ENCODE measurements at regions not wholly inside any gene's neighbourhood (a gene's known extent, or its start where the extent isn't known, plus 50 kb on each side); places are given as distances from the start of the nearest gene placed in this dataset.

GRCh38 chr15:95292785-95293450, 1037.6 kb upstream of the NR2F2 start:
- Histone ChIP-seq H3K9ac (ENCODE audit: low read length in 2 of 2) (no peak overlapping the region), H3K4me3 (ENCODE audit: low read length in 2 of 2) (peak overlapping the region; percentile 5 to 50), H3K27me3 (ENCODE audit: control insufficient read depth in 1 of 2, insufficient read depth in 2 of 2, low read length in 2 of 2) (no peaks in the 10 kb centered on the region), H3K36me3 (ENCODE audit: control insufficient read depth in 2 of 2, insufficient read depth in 2 of 2, low read length in 2 of 2) (no peaks in the 10 kb centered on the region), H3K4me1 (ENCODE audit: control insufficient read depth, insufficient read depth, low read length) (peaks cover 18% of the 10 kb centered on the region), H3K9me3 (ENCODE audit: control insufficient read depth in 2 of 2, low read length in 2 of 2) (no peaks in the 10 kb centered on the region), H3K27ac (ENCODE audit: low read length) (no peak overlapping the region)

GRCh38 chr15:95293456-95294031, 1037.0 kb upstream of the NR2F2 start:
- H3K4me3 ChIP-seq (ENCODE audit: low read length in 2 of 2), result no peak overlapping the region
- H3K27me3 ChIP-seq (ENCODE audit: control insufficient read depth in 1 of 2, insufficient read depth in 2 of 2, low read length in 2 of 2), result no peaks in the 10 kb centered on the region
- no peak overlapping the region for H3K27ac ChIP-seq (ENCODE audit: low read length)
- H3K9ac ChIP-seq (ENCODE audit: low read length in 2 of 2), result no peak overlapping the region
- H3K9me3 ChIP-seq (ENCODE audit: control insufficient read depth in 2 of 2, low read length in 2 of 2), result no peaks in the 10 kb centered on the region
- H3K36me3 ChIP-seq (ENCODE audit: control insufficient read depth in 2 of 2, insufficient read depth in 2 of 2, low read length in 2 of 2), result no peaks in the 10 kb centered on the region
- peaks cover 18% of the 10 kb centered on the region for H3K4me1 ChIP-seq (ENCODE audit: control insufficient read depth, insufficient read depth, low read length)

GRCh38 chr15:95295363-95295762, 1035.1 kb upstream of the NR2F2 start:
- Histone ChIP-seq H3K27me3 (ENCODE audit: control insufficient read depth in 1 of 2, insufficient read depth in 2 of 2, low read length in 2 of 2) (no peaks in the 10 kb centered on the region), H3K4me3 (ENCODE audit: low read length in 2 of 2) (peak overlapping the region in 1 of 2 donors; percentile 40), H3K36me3 (ENCODE audit: control insufficient read depth in 2 of 2, insufficient read depth in 2 of 2, low read length in 2 of 2) (no peaks in the 10 kb centered on the region), H3K4me1 (ENCODE audit: control insufficient read depth, insufficient read depth, low read length) (peaks cover 18% of the 10 kb centered on the region), H3K9me3 (ENCODE audit: control insufficient read depth in 2 of 2, low read length in 2 of 2) (no peaks in the 10 kb centered on the region), H3K9ac (ENCODE audit: low read length in 2 of 2) (no peak overlapping the region), H3K27ac (ENCODE audit: low read length) (no peak overlapping the region)

GRCh38 chr15:95295896-95296625, 1034.4 kb upstream of the NR2F2 start:
- H3K36me3 ChIP-seq (ENCODE audit: control insufficient read depth in 2 of 2, insufficient read depth in 2 of 2, low read length in 2 of 2), result no peaks in the 10 kb centered on the region
- no peak overlapping the region for H3K27ac ChIP-seq (ENCODE audit: low read length)

GRCh38 chr15:95296643-95297042, 1033.9 kb upstream of the NR2F2 start:
- Histone ChIP-seq H3K9me3 (ENCODE audit: control insufficient read depth in 2 of 2, low read length in 2 of 2) (no peaks in the 10 kb centered on the region), H3K36me3 (ENCODE audit: control insufficient read depth in 2 of 2, insufficient read depth in 2 of 2, low read length in 2 of 2) (no peaks in the 10 kb centered on the region), H3K27me3 (ENCODE audit: control insufficient read depth in 1 of 2, insufficient read depth in 2 of 2, low read length in 2 of 2) (no peaks in the 10 kb centered on the region), H3K4me3 (ENCODE audit: low read length in 2 of 2) (no peak overlapping the region), H3K9ac (ENCODE audit: low read length in 2 of 2) (no peak overlapping the region), H3K27ac (ENCODE audit: low read length) (no peak overlapping the region), H3K4me1 (ENCODE audit: control insufficient read depth, insufficient read depth, low read length) (peaks cover 18% of the 10 kb centered on the region)

More at GRCh38 chr15:95295896-95296625, 1034.4 kb upstream of the NR2F2 start:
- no peaks in the 10 kb centered on the region for H3K9me3 ChIP-seq (ENCODE audit: control insufficient read depth in 2 of 2, low read length in 2 of 2)
- peaks cover 18% of the 10 kb centered on the region for H3K4me1 ChIP-seq (ENCODE audit: control insufficient read depth, insufficient read depth, low read length)
- no peaks in the 10 kb centered on the region for H3K27me3 ChIP-seq (ENCODE audit: control insufficient read depth in 1 of 2, insufficient read depth in 2 of 2, low read length in 2 of 2)
- H3K4me3 ChIP-seq (ENCODE audit: low read length in 2 of 2), result no peak overlapping the region
- no peak overlapping the region for H3K9ac ChIP-seq (ENCODE audit: low read length in 2 of 2)

- Histone ChIP-seq H3K4me3 (ENCODE audit: low read length in 2 of 2) (no peak overlapping the region), H3K4me1 (ENCODE audit: control insufficient read depth, insufficient read depth, low read length) (peaks cover 19% of the 10 kb centered on the region), H3K9ac (ENCODE audit: low read length in 2 of 2) (no peak overlapping the region), H3K9me3 (ENCODE audit: control insufficient read depth in 2 of 2, low read length in 2 of 2) (no peaks in the 10 kb centered on the region), H3K27ac (ENCODE audit: low read length) (no peak overlapping the region), H3K36me3 (ENCODE audit: control insufficient read depth in 2 of 2, insufficient read depth in 2 of 2, low read length in 2 of 2) (no peaks in the 10 kb centered on the region), H3K27me3 (ENCODE audit: control insufficient read depth in 1 of 2, insufficient read depth in 2 of 2, low read length in 2 of 2) (no peaks in the 10 kb centered on the region)
These were observed 1031.8 kb upstream of the NR2F2 start for GRCh38 chr15:95298729-95299128.

GRCh38 chr15:95300958-95301357, 1029.5 kb upstream of the NR2F2 start:
- Histone ChIP-seq H3K36me3 (ENCODE audit: control insufficient read depth in 2 of 2, insufficient read depth in 2 of 2, low read length in 2 of 2) (no peaks in the 10 kb centered on the region), H3K9me3 (ENCODE audit: control insufficient read depth in 2 of 2, low read length in 2 of 2) (no peaks in the 10 kb centered on the region), H3K27me3 (ENCODE audit: control insufficient read depth in 1 of 2, insufficient read depth in 2 of 2, low read length in 2 of 2) (no peaks in the 10 kb centered on the region), H3K9ac (ENCODE audit: low read length in 2 of 2) (no peak overlapping the region), H3K4me3 (ENCODE audit: low read length in 2 of 2) (no peak overlapping the region), H3K27ac (ENCODE audit: low read length) (no peak overlapping the region), H3K4me1 (ENCODE audit: control insufficient read depth, insufficient read depth, low read length) (peaks cover 13% of the 10 kb centered on the region)

- Histone ChIP-seq H3K4me3 (ENCODE audit: low read length in 2 of 2) (no peak overlapping the region), H3K9ac (ENCODE audit: low read length in 2 of 2) (no peak overlapping the region), H3K27ac (ENCODE audit: low read length) (no peak overlapping the region), H3K36me3 (ENCODE audit: control insufficient read depth in 2 of 2, insufficient read depth in 2 of 2, low read length in 2 of 2) (no peaks in the 10 kb centered on the region), H3K9me3 (ENCODE audit: control insufficient read depth in 2 of 2, low read length in 2 of 2) (no peaks in the 10 kb centered on the region), H3K27me3 (ENCODE audit: control insufficient read depth in 1 of 2, insufficient read depth in 2 of 2, low read length in 2 of 2) (no peaks in the 10 kb centered on the region), H3K4me1 (ENCODE audit: control insufficient read depth, insufficient read depth, low read length) (peaks cover 3% of the 10 kb centered on the region)
These were observed 1028.3 kb upstream of the NR2F2 start for GRCh38 chr15:95302206-95302605.

GRCh38 chr15:95302809-95303208, 1027.7 kb upstream of the NR2F2 start:
- Histone ChIP-seq H3K36me3 (ENCODE audit: control insufficient read depth in 2 of 2, insufficient read depth in 2 of 2, low read length in 2 of 2) (no peaks in the 10 kb centered on the region), H3K27me3 (ENCODE audit: control insufficient read depth in 1 of 2, insufficient read depth in 2 of 2, low read length in 2 of 2) (no peaks in the 10 kb centered on the region), H3K9me3 (ENCODE audit: control insufficient read depth in 2 of 2, low read length in 2 of 2) (no peaks in the 10 kb centered on the region), H3K27ac (ENCODE audit: low read length) (no peak overlapping the region), H3K9ac (ENCODE audit: low read length in 2 of 2) (no peak overlapping the region), H3K4me3 (ENCODE audit: low read length in 2 of 2) (no peak overlapping the region), H3K4me1 (ENCODE audit: control insufficient read depth, insufficient read depth, low read length) (peaks cover 3% of the 10 kb centered on the region)

GRCh38 chr15:95303713-95304112, 1026.8 kb upstream of the NR2F2 start:
- Histone ChIP-seq H3K27ac (ENCODE audit: low read length) (peak overlapping the region; percentile 53), H3K36me3 (ENCODE audit: control insufficient read depth in 2 of 2, insufficient read depth in 2 of 2, low read length in 2 of 2) (no peaks in the 10 kb centered on the region), H3K4me1 (ENCODE audit: control insufficient read depth, insufficient read depth, low read length) (peaks cover 3% of the 10 kb centered on the region), H3K4me3 (ENCODE audit: low read length in 2 of 2) (peak overlapping the region in 1 of 2 donors; percentile 44), H3K9ac (ENCODE audit: low read length in 2 of 2) (no peak overlapping the region), H3K9me3 (ENCODE audit: control insufficient read depth in 2 of 2, low read length in 2 of 2) (no peaks in the 10 kb centered on the region), H3K27me3 (ENCODE audit: control insufficient read depth in 1 of 2, insufficient read depth in 2 of 2, low read length in 2 of 2) (no peaks in the 10 kb centered on the region)
